CD4-positive, CD25-positive, alpha-beta regulatory T cell (primary cell): ENCODE measurements at regions not wholly inside any gene's neighbourhood (a gene's known extent, or its start where the extent isn't known, plus 50 kb on each side); places are given as distances from the start of the nearest gene placed in this dataset.
"Not testable (repeated sequence)": the region's sequence is repeated elsewhere in the genome, so short reads cannot be mapped to it uniquely, and the experiment has no call there.

Experiments used
- ATAC-seq, 2 donors: fragments of 150-1000 bp; cut with Tn5 transposase; one replicate each; pipeline ENCODE4 v1.10.0; 2021; ENCODE audit warnings: low read depth in 2 of 2, moderate number of reproducible peaks in 2 of 2, moderate library complexity in 1 of 2
- DNase-seq, 3 donors: peaks; one replicate each; pipeline versions ENCODE4 v3.0.0 to v3.0.0-alpha.2; 2012 to 2022; ENCODE audit warnings: mixed read lengths in 1 of 3
- H3K27ac ChIP-seq: one replicate; pipeline ENCODE4 v1.7.0; 2013; ENCODE audit warnings: mild to moderate bottlenecking, low read length; ENCODE audit not compliant: insufficient read depth, poor library complexity, severe bottlenecking
- H3K27me3 ChIP-seq: one replicate; pipeline ENCODE4 v1.7.0; 2013; ENCODE audit warnings: low read length; ENCODE audit not compliant: control insufficient read depth, insufficient read depth
- H3K36me3 ChIP-seq: one replicate; pipeline ENCODE4 v1.7.0; 2013; ENCODE audit warnings: mild to moderate bottlenecking, low read length, moderate library complexity; ENCODE audit not compliant: control insufficient read depth, insufficient read depth
- H3K4me1 ChIP-seq: 2 replicates; pipeline ENCODE4 v1.7.0; 2013; ENCODE audit warnings: mild to moderate bottlenecking, low read length; ENCODE audit not compliant: insufficient read depth, control insufficient read depth, poor library complexity, severe bottlenecking
- H3K4me3 ChIP-seq: one replicate; pipeline ENCODE4 v1.7.0; 2013; ENCODE audit warnings: low read depth, mild to moderate bottlenecking, low read length, moderate library complexity
- H3K9me3 ChIP-seq, 2 experiments: 1 replicate in 1 of 2; 2 replicates in 1 of 2; pipeline ENCODE4 v1.7.0; 2013; ENCODE audit warnings: low read length in 2 of 2, mild to moderate bottlenecking in 1 of 2, moderate library complexity in 1 of 2; ENCODE audit not compliant: control insufficient read depth in 2 of 2
- H3K27ac Mint-ChIP-seq, 3 donors: one replicate each; pipeline ENCODE4 v1.8.0; 2020 to 2022; ENCODE audit warnings: mild to moderate bottlenecking in 3 of 3, mixed read lengths in 3 of 3, moderate library complexity in 2 of 3
- H3K27me3 Mint-ChIP-seq: one replicate; pipeline ENCODE4 v1.8.0; 2022; ENCODE audit warnings: mild to moderate bottlenecking, mixed read lengths
- H3K36me3 Mint-ChIP-seq: one replicate; pipeline ENCODE4 v1.8.0; 2020; ENCODE audit warnings: mixed read lengths
- H3K4me1 Mint-ChIP-seq, 4 donors: one replicate each; pipeline ENCODE4 v1.8.0; 2020 to 2022; ENCODE audit warnings: mixed read lengths in 4 of 4, mild to moderate bottlenecking in 1 of 4
- H3K4me3 Mint-ChIP-seq, 4 donors: one replicate each; pipeline ENCODE4 v1.8.0; 2020 to 2022; ENCODE audit warnings: mild to moderate bottlenecking in 4 of 4, mixed read lengths in 4 of 4, moderate library complexity in 3 of 4
- H3K9me3 Mint-ChIP-seq, 7 donors: one replicate each; pipeline ENCODE4 v1.8.0; 2020 to 2022; ENCODE audit warnings: mixed read lengths in 7 of 7, mild to moderate bottlenecking in 3 of 7, moderate library complexity in 2 of 7

- ATAC-seq (no peak), DNase-seq (no peak)
- Mint-ChIP-seq H3K4me3 (no peak overlapping the region), H3K4me1 (no peaks in the 10 kb centered on the region), H3K27ac (no peak overlapping the region), H3K27me3 (no peaks in the 10 kb centered on the region), H3K9me3 (peaks cover 0 to 14% (median 4%) of the 10 kb centered on the region in 7 donors), H3K36me3 (no peaks in the 10 kb centered on the region)
- Histone ChIP-seq H3K36me3 (no peaks in the 10 kb centered on the region), H3K4me3 (no peak overlapping the region), H3K27ac (no peak overlapping the region), H3K4me1 (no peaks in the 10 kb centered on the region), H3K9me3 (no peaks in the 10 kb centered on the region), H3K27me3 (no peaks in the 10 kb centered on the region)
Observed at GRCh38 chr3:18097473-18097872, 327.7 kb downstream of the SATB1 start.

GRCh38 chr3:18092726-18093125, 332.4 kb downstream of the SATB1 start:
- peaks cover 0 to 10% (median 1%) of the 10 kb centered on the region in 7 donors for H3K9me3 Mint-ChIP-seq
- Histone ChIP-seq H3K36me3 (no peaks in the 10 kb centered on the region), H3K27ac (no peak overlapping the region), H3K4me3 (no peak overlapping the region), H3K9me3 (no peaks in the 10 kb centered on the region), H3K27me3 (no peaks in the 10 kb centered on the region), H3K4me1 (no peaks in the 10 kb centered on the region)
- no peak overlapping the region for H3K27ac Mint-ChIP-seq
- no peaks in the 10 kb centered on the region for H3K4me1 Mint-ChIP-seq
- H3K36me3 Mint-ChIP-seq = no peaks in the 10 kb centered on the region
- H3K4me3 Mint-ChIP-seq = no peak overlapping the region
- H3K27me3 Mint-ChIP-seq = no peaks in the 10 kb centered on the region
- no peak for DNase-seq
- no peak for ATAC-seq

- H3K36me3 Mint-ChIP-seq = no peaks in the 10 kb centered on the region
- no peak overlapping the region for H3K27ac ChIP-seq
- H3K9me3 ChIP-seq = no peaks in the 10 kb centered on the region
- no peak overlapping the region for H3K4me3 ChIP-seq
- no peak for ATAC-seq
- H3K27me3 Mint-ChIP-seq = no peaks in the 10 kb centered on the region
- H3K4me1 ChIP-seq = no peaks in the 10 kb centered on the region
- H3K27ac Mint-ChIP-seq = no peak overlapping the region
- peaks cover 0 to 1% (median 0%) of the 10 kb centered on the region in 4 donors for H3K4me1 Mint-ChIP-seq
- no peaks in the 10 kb centered on the region for H3K27me3 ChIP-seq
- H3K9me3 Mint-ChIP-seq = peaks cover 0 to 6% (median 0%) of the 10 kb centered on the region in 7 donors
- no peak for DNase-seq
- H3K4me3 Mint-ChIP-seq = no peak overlapping the region
- no peaks in the 10 kb centered on the region for H3K36me3 ChIP-seq
Observed at GRCh38 chr3:18090377-18090776, 334.8 kb downstream of the SATB1 start.

GRCh38 chr3:18087988-18088387, 337.2 kb downstream of the SATB1 start:
- Mint-ChIP-seq H3K27me3 (no peaks in the 10 kb centered on the region), H3K9me3 (peaks cover 0 to 4% (median 0%) of the 10 kb centered on the region in 7 donors), H3K27ac (no peak overlapping the region), H3K4me1 (peaks cover 0 to 4% (median 0%) of the 10 kb centered on the region in 4 donors), H3K36me3 (no peaks in the 10 kb centered on the region), H3K4me3 (no peak overlapping the region)
- Histone ChIP-seq H3K9me3 (no peaks in the 10 kb centered on the region), H3K4me3 (no peak overlapping the region), H3K27me3 (no peaks in the 10 kb centered on the region), H3K4me1 (no peaks in the 10 kb centered on the region), H3K27ac (no peak overlapping the region), H3K36me3 (no peaks in the 10 kb centered on the region)
- DNase-seq (no peak), ATAC-seq (peak in 1 of 2 donors; percentile 33)

- no peak for ATAC-seq
- H3K4me3 ChIP-seq = no peak overlapping the region
- no peak overlapping the region for H3K4me3 Mint-ChIP-seq
- peaks cover 0 to 4% (median 0%) of the 10 kb centered on the region in 4 donors for H3K4me1 Mint-ChIP-seq
- H3K9me3 Mint-ChIP-seq = peaks cover 0 to 4% (median 0%) of the 10 kb centered on the region in 7 donors
- no peaks in the 10 kb centered on the region for H3K36me3 ChIP-seq
- no peaks in the 10 kb centered on the region for H3K27me3 Mint-ChIP-seq
- no peaks in the 10 kb centered on the region for H3K9me3 ChIP-seq
- no peaks in the 10 kb centered on the region for H3K27me3 ChIP-seq
- H3K27ac ChIP-seq = no peak overlapping the region
- no peaks in the 10 kb centered on the region for H3K4me1 ChIP-seq
- no peaks in the 10 kb centered on the region for H3K36me3 Mint-ChIP-seq
- H3K27ac Mint-ChIP-seq = no peak overlapping the region
- DNase-seq = no peak
Observed at GRCh38 chr3:18086760-18087159, 338.4 kb downstream of the SATB1 start.

- no peaks in the 10 kb centered on the region for H3K36me3 Mint-ChIP-seq
Observed at GRCh38 chr3:18086078-18086477, 339.1 kb downstream of the SATB1 start.

GRCh38 chr3:18085429-18085828, 339.7 kb downstream of the SATB1 start:
- Histone ChIP-seq H3K36me3 (no peaks in the 10 kb centered on the region), H3K4me1 (no peaks in the 10 kb centered on the region), H3K27ac (no peak overlapping the region), H3K4me3 (no peak overlapping the region), H3K27me3 (no peaks in the 10 kb centered on the region), H3K9me3 (no peaks in the 10 kb centered on the region)
- Mint-ChIP-seq H3K27ac (no peak overlapping the region), H3K9me3 (peaks cover 0 to 4% (median 0%) of the 10 kb centered on the region in 7 donors), H3K4me3 (no peak overlapping the region), H3K4me1 (peaks cover 0 to 4% (median 0%) of the 10 kb centered on the region in 4 donors), H3K27me3 (no peaks in the 10 kb centered on the region), H3K36me3 (no peaks in the 10 kb centered on the region)
- no peak for DNase-seq
- ATAC-seq = no peak

More at GRCh38 chr3:18086078-18086477, 339.1 kb downstream of the SATB1 start:
- ATAC-seq (no peak), DNase-seq (no peak)
- Mint-ChIP-seq H3K9me3 (peaks cover 0 to 4% (median 0%) of the 10 kb centered on the region in 7 donors), H3K27me3 (no peaks in the 10 kb centered on the region), H3K4me1 (peaks cover 0 to 4% (median 0%) of the 10 kb centered on the region in 4 donors), H3K27ac (no peak overlapping the region), H3K4me3 (no peak overlapping the region)
- no peaks in the 10 kb centered on the region for H3K9me3 ChIP-seq
- no peak overlapping the region for H3K4me3 ChIP-seq
- no peaks in the 10 kb centered on the region for H3K36me3 ChIP-seq
- H3K4me1 ChIP-seq = no peaks in the 10 kb centered on the region
- H3K27ac ChIP-seq = no peak overlapping the region
- no peaks in the 10 kb centered on the region for H3K27me3 ChIP-seq

GRCh38 chr3:18083273-18083590, 340.8 kb upstream of the TBC1D5 start:
- not testable (repeated sequence) for ATAC-seq, H3K4me3 Mint-ChIP-seq, H3K36me3 ChIP-seq, H3K27ac ChIP-seq, H3K36me3 Mint-ChIP-seq, DNase-seq, H3K27ac Mint-ChIP-seq, H3K27me3 ChIP-seq, H3K9me3 ChIP-seq, H3K4me1 ChIP-seq, H3K27me3 Mint-ChIP-seq, H3K9me3 Mint-ChIP-seq, H3K4me3 ChIP-seq, H3K4me1 Mint-ChIP-seq
